ENCODE measurements at regions not wholly inside any gene's neighbourhood (a gene's known extent, or its start where the extent isn't known, plus 50 kb on each side); places are given as distances from the start of the nearest gene placed in this dataset.
"Not testable (repeated sequence)": the region's sequence is repeated elsewhere in the genome, so short reads cannot be mapped to it uniquely, and the experiment has no call there.

GRCh38 chr14:86124328-86124727 is 594.4 kb downstream of the FLRT2 start:
- Histone ChIP-seq H3K27me3 (ENCODE audit: control insufficient read depth, low read length) (no peaks in the 10 kb centered on the region), H3K79me2 (ENCODE audit: control insufficient read depth, low read length) (no peaks in the 10 kb centered on the region), H3K27ac (ENCODE audit: low read depth, low read length) (no peak overlapping the region), H3K4me2 (ENCODE audit: low read length) (no peak overlapping the region), H3K9me2 (replicated peaks; ENCODE audit: control insufficient read depth, low read length) (no peaks in the 10 kb centered on the region), H4K20me1 (ENCODE audit: control insufficient read depth, insufficient read depth, low read depth, low read length) (no peaks in the 10 kb centered on the region), H3K4me3 (ENCODE audit: low read length) (no peak overlapping the region), H3F3A (ENCODE audit: control insufficient read depth, insufficient read depth) (no peaks in the 10 kb centered on the region), H3K4me1 (ENCODE audit: control insufficient read depth, low read length) (no peaks in the 10 kb centered on the region), H3K9me3 (ENCODE audit: control insufficient read depth, insufficient read depth, low read length) (no peaks in the 10 kb centered on the region), H3K36me3 (ENCODE audit: control insufficient read depth, low read length) (no peaks in the 10 kb centered on the region)
- TF ChIP-seq CTCF (IDR thresholded peaks at IDR 0.05; ENCODE audit: low read depth, low read length, poor library complexity, severe bottlenecking) (no peak), EZH2phosphoT487 (IDR thresholded peaks at IDR 0.05; ENCODE audit: borderline replicate concordance, low read length) (no peak)

DNA sequence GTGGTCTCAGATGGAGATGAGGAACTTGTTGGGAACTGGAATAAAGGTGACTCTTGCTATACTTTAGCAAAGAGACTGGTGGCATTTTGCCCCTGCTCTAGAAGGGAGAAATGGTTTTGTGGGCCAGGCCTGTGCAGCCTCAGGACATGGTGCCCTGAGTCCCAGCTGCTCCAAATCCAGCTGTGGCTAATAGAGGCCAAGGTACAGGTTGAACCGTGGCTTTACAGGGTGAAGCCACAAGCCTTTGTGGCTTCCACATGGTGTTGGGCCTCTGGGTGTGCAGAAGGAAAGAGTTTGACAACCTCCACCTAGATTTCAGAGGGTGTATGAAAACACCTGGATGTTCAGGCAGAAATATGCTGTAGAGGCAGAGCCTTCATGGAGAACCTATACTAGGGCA is 586.0 kb downstream of the FLRT2 start:
- Histone ChIP-seq H3K4me1 (ENCODE audit: control insufficient read depth, low read length) (no peaks in the 10 kb centered on the region), H3K9me2 (replicated peaks; ENCODE audit: control insufficient read depth, low read length) (no peaks in the 10 kb centered on the region), H3K27ac (ENCODE audit: low read depth, low read length) (no peak overlapping the region), H3K79me2 (ENCODE audit: control insufficient read depth, low read length) (no peaks in the 10 kb centered on the region), H3K9me3 (ENCODE audit: control insufficient read depth, insufficient read depth, low read length) (no peaks in the 10 kb centered on the region), H3K4me2 (ENCODE audit: low read length) (no peak overlapping the region), H3K36me3 (ENCODE audit: control insufficient read depth, low read length) (no peaks in the 10 kb centered on the region), H3K4me3 (ENCODE audit: low read length) (no peak overlapping the region), H3K27me3 (ENCODE audit: control insufficient read depth, low read length) (no peaks in the 10 kb centered on the region), H3F3A (ENCODE audit: control insufficient read depth, insufficient read depth) (no peaks in the 10 kb centered on the region), H4K20me1 (ENCODE audit: control insufficient read depth, insufficient read depth, low read depth, low read length) (no peaks in the 10 kb centered on the region)
- no peak for TF ChIP-seq CTCF (IDR thresholded peaks at IDR 0.05; ENCODE audit: low read depth, low read length, poor library complexity, severe bottlenecking)

GRCh38 chr14:86110871-86111270 is 580.9 kb downstream of the FLRT2 start:
- H3K9me3 ChIP-seq (ENCODE audit: control insufficient read depth, insufficient read depth, low read length); H3K9me2 ChIP-seq (replicated peaks; ENCODE audit: control insufficient read depth, low read length); H3F3A ChIP-seq (ENCODE audit: control insufficient read depth, insufficient read depth); H3K27me3 ChIP-seq (ENCODE audit: control insufficient read depth, low read length); H3K4me2 ChIP-seq (ENCODE audit: low read length); H3K4me1 ChIP-seq (ENCODE audit: control insufficient read depth, low read length); H3K36me3 ChIP-seq (ENCODE audit: control insufficient read depth, low read length); H3K27ac ChIP-seq (ENCODE audit: low read depth, low read length); H3K4me3 ChIP-seq (ENCODE audit: low read length); H4K20me1 ChIP-seq (ENCODE audit: control insufficient read depth, insufficient read depth, low read depth, low read length); H3K79me2 ChIP-seq (ENCODE audit: control insufficient read depth, low read length): not testable (repeated sequence)

DNA sequence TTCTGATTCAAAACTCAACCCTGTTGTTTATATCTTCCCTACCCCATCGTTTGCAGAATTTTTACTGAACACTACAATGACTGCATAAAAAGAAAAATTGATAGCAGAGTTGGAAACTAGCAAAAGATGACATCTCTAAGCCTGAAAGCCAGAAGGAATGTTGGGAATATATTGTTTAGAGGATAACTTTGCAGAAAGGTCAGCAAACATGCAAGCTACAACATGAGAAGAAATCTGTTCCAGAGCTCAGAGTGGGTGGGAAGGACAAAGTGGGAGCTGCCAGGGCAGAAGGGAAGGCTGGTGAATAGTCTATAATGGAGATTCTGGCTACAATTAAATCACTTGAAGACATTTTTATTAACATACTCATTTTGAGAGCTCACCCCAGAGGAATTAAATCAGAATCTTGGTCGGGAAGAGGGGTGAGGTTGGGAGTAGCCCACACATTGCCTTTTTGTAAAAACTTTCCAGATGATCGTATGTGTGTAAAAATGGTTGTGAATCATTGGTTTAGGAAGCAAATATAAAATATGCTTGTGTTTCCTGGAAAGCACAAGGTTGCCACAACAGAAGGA is 574.8 kb downstream of the FLRT2 start:
- Histone ChIP-seq H3K9me3 (ENCODE audit: control insufficient read depth, insufficient read depth, low read length) (no peaks in the 10 kb centered on the region; the same call in 1 of the 2 replicates), H3K27me3 (ENCODE audit: control insufficient read depth, low read length) (no peaks in the 10 kb centered on the region), H4K20me1 (ENCODE audit: control insufficient read depth, insufficient read depth, low read depth, low read length) (no peaks in the 10 kb centered on the region), H3K9me2 (replicated peaks; ENCODE audit: control insufficient read depth, low read length) (no peaks in the 10 kb centered on the region), H3K27ac (ENCODE audit: low read depth, low read length) (no peak overlapping the region), H3K4me1 (ENCODE audit: control insufficient read depth, low read length) (no peaks in the 10 kb centered on the region), H3K79me2 (ENCODE audit: control insufficient read depth, low read length) (no peaks in the 10 kb centered on the region), H3K36me3 (ENCODE audit: control insufficient read depth, low read length) (no peaks in the 10 kb centered on the region), H3K4me2 (ENCODE audit: low read length) (no peak overlapping the region), H3K4me3 (ENCODE audit: low read length) (no peak overlapping the region), H3F3A (ENCODE audit: control insufficient read depth, insufficient read depth) (no peaks in the 10 kb centered on the region)
- TF ChIP-seq CTCF (IDR thresholded peaks at IDR 0.05; ENCODE audit: low read depth, low read length, poor library complexity, severe bottlenecking): no peak
- no peak for TF ChIP-seq EZH2phosphoT487 (IDR thresholded peaks at IDR 0.05; ENCODE audit: borderline replicate concordance, low read length)
